ENCODE measurements at regions not wholly inside any gene's neighbourhood (a gene's known extent, or its start where the extent isn't known, plus 50 kb on each side); places are given as distances from the start of the nearest gene placed in this dataset.

- no peaks in the 10 kb centered on the region for H3K36me3 Mint-ChIP-seq
- Histone ChIP-seq H3K4me3 (ENCODE audit: low read length) (no peak overlapping the region), H3K27me3 (ENCODE audit: control insufficient read depth, insufficient read depth, low read length) (peaks cover 5% of the 10 kb centered on the region), H3K36me3 (ENCODE audit: control insufficient read depth, insufficient read depth, low read length) (no peaks in the 10 kb centered on the region), H3K4me1 (ENCODE audit: control insufficient read depth, insufficient read depth, low read length) (no peaks in the 10 kb centered on the region), H3K27ac (ENCODE audit: low read length) (no peak overlapping the region), H3K9me3 (ENCODE audit: control insufficient read depth, insufficient read depth, low read length) (no peaks in the 10 kb centered on the region)
- H3K27ac Mint-ChIP-seq, result no peak overlapping the region
- H3K27me3 Mint-ChIP-seq (ENCODE audit: low read depth in 2 of 2), result peaks cover 6 to 12% of the 10 kb centered on the region in 2 donors
- ATAC-seq, result no peak
- H3K4me3 Mint-ChIP-seq, result no peak overlapping the region
- intact Hi-C loops (cut with micrococcal nuclease), result no loop called here
- no peak for DNase-seq
- TF ChIP-seq CTCF (IDR thresholded peaks at IDR 0.05), result no peak
- H3K9me3 Mint-ChIP-seq, result no peaks in the 10 kb centered on the region
- H3K4me1 Mint-ChIP-seq, result no peaks in the 10 kb centered on the region
- WGBS (ENCODE audit: insufficient coverage), result 60% methylated on average over 13 of the region's 13 CpGs
These were observed 906.9 kb downstream of the BRD1 start for GRCh38 chr22:48920776-48921241.

- intact Hi-C loops (cut with micrococcal nuclease), result no loop called here
- no peaks in the 10 kb centered on the region for H3K4me1 Mint-ChIP-seq
- H3K27ac Mint-ChIP-seq, result no peak overlapping the region
- no peaks in the 10 kb centered on the region for H3K9me3 Mint-ChIP-seq
- WGBS (ENCODE audit: insufficient coverage), result 72% methylated on average over 17 of the region's 17 CpGs
- no peak for DNase-seq
- no peaks in the 10 kb centered on the region for H3K9me3 ChIP-seq (ENCODE audit: control insufficient read depth, insufficient read depth, low read length)
- H3K27ac ChIP-seq (ENCODE audit: low read length), result no peak overlapping the region
- peaks cover 8 to 12% of the 10 kb centered on the region in 2 donors for H3K27me3 Mint-ChIP-seq (ENCODE audit: low read depth in 2 of 2)
- H3K36me3 Mint-ChIP-seq, result no peaks in the 10 kb centered on the region
- no peak for TF ChIP-seq CTCF (IDR thresholded peaks at IDR 0.05)
- H3K36me3 ChIP-seq (ENCODE audit: control insufficient read depth, insufficient read depth, low read length), result no peaks in the 10 kb centered on the region
- no peak overlapping the region for H3K4me3 Mint-ChIP-seq
- no peaks in the 10 kb centered on the region for H3K4me1 ChIP-seq (ENCODE audit: control insufficient read depth, insufficient read depth, low read length)
- no peak overlapping the region for H3K4me3 ChIP-seq (ENCODE audit: low read length)
- H3K27me3 ChIP-seq (ENCODE audit: control insufficient read depth, insufficient read depth, low read length), result peaks cover 5% of the 10 kb centered on the region
- peak in 1 of 3 donors; percentile 10 for ATAC-seq
These were observed 907.7 kb downstream of the BRD1 start for GRCh38 chr22:48919851-48920589.

- H3K4me1 ChIP-seq (ENCODE audit: control insufficient read depth, insufficient read depth, low read length), result no peaks in the 10 kb centered on the region
- no peaks in the 10 kb centered on the region for H3K36me3 ChIP-seq (ENCODE audit: control insufficient read depth, insufficient read depth, low read length)
- peaks cover 15 to 17% of the 10 kb centered on the region in 2 donors for H3K27me3 Mint-ChIP-seq (ENCODE audit: low read depth in 2 of 2)
- DNase-seq, result no peak
- H3K9me3 Mint-ChIP-seq, result no peaks in the 10 kb centered on the region
- intact Hi-C loops (cut with micrococcal nuclease), result no loop called here
- no peaks in the 10 kb centered on the region for H3K9me3 ChIP-seq (ENCODE audit: control insufficient read depth, insufficient read depth, low read length)
- no peaks in the 10 kb centered on the region for H3K36me3 Mint-ChIP-seq
- H3K27ac Mint-ChIP-seq, result no peak overlapping the region
- H3K27ac ChIP-seq (ENCODE audit: low read length), result no peak overlapping the region
- ATAC-seq, result no peak
- H3K4me3 Mint-ChIP-seq, result no peak overlapping the region
- no peak overlapping the region for H3K4me3 ChIP-seq (ENCODE audit: low read length)
- TF ChIP-seq CTCF (IDR thresholded peaks at IDR 0.05), result no peak
- no peaks in the 10 kb centered on the region for H3K4me1 Mint-ChIP-seq
- WGBS (ENCODE audit: insufficient coverage), result 84% methylated on average over 18 of the region's 18 CpGs
- peaks cover 5% of the 10 kb centered on the region for H3K27me3 ChIP-seq (ENCODE audit: control insufficient read depth, insufficient read depth, low read length)
These were observed 908.5 kb downstream of the BRD1 start for GRCh38 chr22:48919187-48919590.
